ENCODE measurements at regions not wholly inside any gene's neighbourhood (a gene's known extent, or its start where the extent isn't known, plus 50 kb on each side); places are given as distances from the start of the nearest gene placed in this dataset.

- peaks cover 0 to 3% (median 2%) of the 10 kb centered on the region in 7 donors for H3K9me3 Mint-ChIP-seq
Observed at GRCh38 chr9:88680505-88681160, 145.7 kb downstream of the NXNL2 start.

DNA sequence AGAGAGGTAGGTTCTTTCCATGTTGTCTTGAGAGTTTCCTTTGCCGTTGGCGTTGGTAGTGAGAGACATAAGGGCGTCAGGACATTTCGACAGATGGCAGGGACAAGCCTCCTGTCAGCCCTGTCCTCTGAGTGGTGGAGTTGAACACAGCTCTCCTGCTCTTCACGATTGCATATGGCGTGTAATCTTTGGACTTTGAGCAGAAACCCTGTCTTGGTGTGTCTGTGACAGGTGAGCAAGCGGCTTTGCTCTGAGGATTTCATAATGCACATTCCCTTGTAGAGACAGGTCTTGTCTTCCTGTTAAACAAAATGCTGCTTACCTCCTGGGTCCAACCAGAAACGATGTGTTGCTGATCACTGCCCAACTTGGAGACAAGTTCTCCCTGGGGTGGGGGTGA is 146.5 kb downstream of the NXNL2 start:
- H3K36me3 ChIP-seq (replicated peaks in 1 of 2; ENCODE audit: control insufficient read depth in 1 of 2, insufficient read depth in 2 of 2, low read length in 2 of 2) = no peaks in the 10 kb centered on the region
- no peak overlapping the region for H3K27ac ChIP-seq (ENCODE audit: low read depth in 1 of 2, low read length in 2 of 2)
- WGBS (ENCODE audit: insufficient coverage) = 86% methylated on average over 7 of the region's 8 CpGs
- no peak overlapping the region for H3K4me2 ChIP-seq (replicated peaks; ENCODE audit: extremely low read depth, low read length, poor library complexity, severe bottlenecking)
- DNase-seq = no peak
- peaks cover 0 to 4% (median 2%) of the 10 kb centered on the region in 7 donors for H3K9me3 Mint-ChIP-seq
- H3K79me2 ChIP-seq (ENCODE audit: insufficient read depth, low read length) = no peaks in the 10 kb centered on the region
- H3K27me3 Mint-ChIP-seq (ENCODE audit: low read depth in 3 of 3) = peaks cover 5 to 9% (median 8%) of the 10 kb centered on the region in 3 donors
- H3K4me3 ChIP-seq (replicated peaks in 1 of 3; ENCODE audit: low read depth in 2 of 3, low read length in 3 of 3) = no peak overlapping the region
- no peak overlapping the region for H2AFZ ChIP-seq (ENCODE audit: insufficient read depth, low read depth, low read length, poor library complexity, severe bottlenecking)
- no peaks in the 10 kb centered on the region for H3K4me1 Mint-ChIP-seq
- no peak overlapping the region for H3K27ac Mint-ChIP-seq
- intact Hi-C loops (cut with micrococcal nuclease) = no loop called here
- no peaks in the 10 kb centered on the region for H3K36me3 Mint-ChIP-seq
- no peaks in the 10 kb centered on the region for H3K27me3 ChIP-seq (ENCODE audit: control insufficient read depth in 2 of 2, insufficient read depth in 2 of 2, low read length in 2 of 2)
- H3K9ac ChIP-seq (ENCODE audit: insufficient read depth, low read length, poor library complexity, severe bottlenecking) = no peak overlapping the region
- H3K4me3 Mint-ChIP-seq = no peak overlapping the region
- no peaks in the 10 kb centered on the region for H3K9me3 ChIP-seq (replicated peaks in 1 of 2; ENCODE audit: control insufficient read depth in 1 of 2, insufficient read depth in 1 of 2, low read length in 2 of 2)
- TF ChIP-seq, protein P1, sequence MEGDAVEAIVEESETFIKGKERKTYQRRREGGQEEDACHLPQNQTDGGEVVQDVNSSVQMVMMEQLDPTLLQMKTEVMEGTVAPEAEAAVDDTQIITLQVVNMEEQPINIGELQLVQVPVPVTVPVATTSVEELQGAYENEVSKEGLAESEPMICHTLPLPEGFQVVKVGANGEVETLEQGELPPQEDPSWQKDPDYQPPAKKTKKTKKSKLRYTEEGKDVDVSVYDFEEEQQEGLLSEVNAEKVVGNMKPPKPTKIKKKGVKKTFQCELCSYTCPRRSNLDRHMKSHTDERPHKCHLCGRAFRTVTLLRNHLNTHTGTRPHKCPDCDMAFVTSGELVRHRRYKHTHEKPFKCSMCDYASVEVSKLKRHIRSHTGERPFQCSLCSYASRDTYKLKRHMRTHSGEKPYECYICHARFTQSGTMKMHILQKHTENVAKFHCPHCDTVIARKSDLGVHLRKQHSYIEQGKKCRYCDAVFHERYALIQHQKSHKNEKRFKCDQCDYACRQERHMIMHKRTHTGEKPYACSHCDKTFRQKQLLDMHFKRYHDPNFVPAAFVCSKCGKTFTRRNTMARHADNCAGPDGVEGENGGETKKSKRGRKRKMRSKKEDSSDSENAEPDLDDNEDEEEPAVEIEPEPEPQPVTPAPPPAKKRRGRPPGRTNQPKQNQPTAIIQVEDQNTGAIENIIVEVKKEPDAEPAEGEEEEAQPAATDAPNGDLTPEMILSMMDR (IDR thresholded peaks at IDR 0.05) = no peak
- H3K4me1 ChIP-seq (ENCODE audit: control insufficient read depth in 1 of 2, insufficient read depth in 2 of 2, low read length in 2 of 2) = no peaks in the 10 kb centered on the region
- no peaks in the 10 kb centered on the region for H4K20me1 ChIP-seq (ENCODE audit: insufficient read depth, low read length)

More at GRCh38 chr9:88680505-88681160, 145.7 kb downstream of the NXNL2 start:
- no peak overlapping the region for H3K9ac ChIP-seq (ENCODE audit: insufficient read depth, low read length, poor library complexity, severe bottlenecking)
- TF ChIP-seq, protein P1 (IDR thresholded peaks at IDR 0.05) = no peak
- Mint-ChIP-seq H3K4me1 (no peaks in the 10 kb centered on the region), H3K36me3 (no peaks in the 10 kb centered on the region), H3K4me3 (no peak overlapping the region), H3K27me3 (ENCODE audit: low read depth in 3 of 3) (peaks cover 5 to 9% (median 8%) of the 10 kb centered on the region in 3 donors), H3K27ac (no peak overlapping the region)
- H3K36me3 ChIP-seq (replicated peaks in 1 of 2; ENCODE audit: control insufficient read depth in 1 of 2, insufficient read depth in 2 of 2, low read length in 2 of 2) = no peaks in the 10 kb centered on the region
- DNase-seq = no peak
- no peak overlapping the region for H2AFZ ChIP-seq (ENCODE audit: insufficient read depth, low read depth, low read length, poor library complexity, severe bottlenecking)
- H3K27ac ChIP-seq (ENCODE audit: low read depth in 1 of 2, low read length in 2 of 2) = no peak overlapping the region
- H3K27me3 ChIP-seq (ENCODE audit: control insufficient read depth in 2 of 2, insufficient read depth in 2 of 2, low read length in 2 of 2) = no peaks in the 10 kb centered on the region
- no peak overlapping the region for H3K4me3 ChIP-seq (replicated peaks in 1 of 3; ENCODE audit: low read depth in 2 of 3, low read length in 3 of 3)
- no peaks in the 10 kb centered on the region for H3K4me1 ChIP-seq (ENCODE audit: control insufficient read depth in 1 of 2, insufficient read depth in 2 of 2, low read length in 2 of 2)
- H3K4me2 ChIP-seq (replicated peaks; ENCODE audit: extremely low read depth, low read length, poor library complexity, severe bottlenecking) = no peak overlapping the region
- intact Hi-C loops (cut with micrococcal nuclease) = no loop called here
- H3K79me2 ChIP-seq (ENCODE audit: insufficient read depth, low read length) = no peaks in the 10 kb centered on the region
- no peaks in the 10 kb centered on the region for H3K9me3 ChIP-seq (replicated peaks in 1 of 2; ENCODE audit: control insufficient read depth in 1 of 2, insufficient read depth in 1 of 2, low read length in 2 of 2)
- H4K20me1 ChIP-seq (ENCODE audit: insufficient read depth, low read length) = no peaks in the 10 kb centered on the region
- 69% methylated on average over 6 of the region's 8 CpGs for WGBS (ENCODE audit: insufficient coverage)

All from CD14-positive monocyte (primary cell).